Activated CD8-positive, alpha-beta memory T cell treated with anti-CD3 and anti-CD28 coated beads, Interleukin-2, amount 50 U/mL, for 24 hours (primary cell): ENCODE measurements at regions not wholly inside any gene's neighbourhood (a gene's known extent, or its start where the extent isn't known, plus 50 kb on each side); places are given as distances from the start of the nearest gene placed in this dataset.
"Not testable (repeated sequence)": the region's sequence is repeated elsewhere in the genome, so short reads cannot be mapped to it uniquely, and the experiment has no call there.

Experiments used
- DNase-seq: peaks from one replicate; pipeline ENCODE4 v3.0.0-alpha.2; 2020; ENCODE audit errors: extremely low read depth

DNA sequence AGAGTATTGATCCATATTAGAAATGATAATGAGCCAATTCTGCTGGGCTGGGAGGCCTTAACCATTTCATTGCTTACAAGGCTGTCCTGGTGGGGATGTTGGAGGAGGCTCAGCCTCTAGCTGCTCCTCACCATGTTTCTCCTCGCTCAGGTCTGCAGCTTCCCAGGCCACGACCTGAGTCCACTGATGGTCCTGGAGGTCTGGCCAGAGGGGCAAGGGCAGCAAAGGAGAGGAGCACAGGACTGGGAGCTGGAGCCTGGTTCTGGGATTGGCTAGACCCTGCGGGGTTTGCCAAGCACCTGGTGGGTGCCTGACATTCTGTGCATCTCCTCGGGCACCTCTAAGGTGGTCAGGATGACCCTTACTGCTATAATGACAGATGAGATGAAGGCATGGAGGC lies 92.6 kb downstream of the KIF26A start:
- DNase-seq: no peak

DNA sequence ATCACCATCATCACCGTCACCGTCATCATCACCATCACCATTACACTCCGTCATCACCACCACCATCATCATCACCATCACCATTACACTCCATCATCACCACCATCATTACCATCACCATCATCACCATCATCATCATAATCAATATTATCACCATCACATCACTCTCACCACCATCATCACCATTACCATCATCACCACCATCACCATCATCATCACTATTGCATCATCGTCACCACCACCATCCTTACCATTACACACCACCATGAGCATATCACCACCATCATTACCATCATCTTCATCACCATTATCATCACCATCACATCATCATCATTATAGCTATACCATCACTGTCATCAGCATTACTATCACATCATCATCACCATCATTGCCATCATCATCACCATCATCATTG lies 93.7 kb downstream of the KIF26A start:
- DNase-seq: no peak

DNA sequence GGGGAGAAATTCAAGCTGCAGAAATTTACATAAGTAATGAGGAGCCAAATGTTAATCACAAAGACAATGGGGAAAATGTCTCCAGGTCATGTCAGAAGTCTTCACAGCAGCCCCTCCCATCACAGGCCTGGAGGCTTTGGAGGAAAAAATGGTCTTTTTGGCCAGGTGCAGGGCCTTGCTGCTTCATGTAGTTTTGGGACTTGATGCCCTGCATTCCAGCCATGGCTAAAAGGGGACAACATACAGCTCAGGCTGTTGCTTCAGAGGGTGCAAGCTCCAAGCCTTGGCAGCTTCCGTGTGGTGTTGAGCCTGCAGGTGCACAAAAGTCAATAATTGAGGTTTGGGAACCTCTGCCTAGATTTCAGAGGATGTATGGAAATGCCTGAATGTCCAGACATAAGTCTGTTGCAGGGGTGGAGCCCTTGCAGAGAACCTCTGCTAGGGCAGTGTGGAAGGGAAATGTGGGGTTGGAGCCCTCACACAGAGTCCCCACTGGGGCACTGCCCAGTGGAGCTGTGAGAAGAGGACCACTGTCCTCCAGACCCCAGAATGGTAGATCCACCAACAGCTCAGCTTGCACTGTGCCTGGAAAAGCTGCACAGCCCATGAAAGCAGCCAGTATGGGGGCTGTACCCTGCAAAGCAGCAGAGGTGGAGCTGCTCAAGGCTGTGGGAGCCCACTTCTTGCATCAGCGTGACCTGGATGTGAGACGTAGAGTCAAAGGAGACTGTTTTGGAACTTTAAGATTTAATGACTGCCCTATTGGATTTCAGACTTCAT lies 95.8 kb downstream of the KIF26A start:
- DNase-seq: not testable (repeated sequence)

DNA sequence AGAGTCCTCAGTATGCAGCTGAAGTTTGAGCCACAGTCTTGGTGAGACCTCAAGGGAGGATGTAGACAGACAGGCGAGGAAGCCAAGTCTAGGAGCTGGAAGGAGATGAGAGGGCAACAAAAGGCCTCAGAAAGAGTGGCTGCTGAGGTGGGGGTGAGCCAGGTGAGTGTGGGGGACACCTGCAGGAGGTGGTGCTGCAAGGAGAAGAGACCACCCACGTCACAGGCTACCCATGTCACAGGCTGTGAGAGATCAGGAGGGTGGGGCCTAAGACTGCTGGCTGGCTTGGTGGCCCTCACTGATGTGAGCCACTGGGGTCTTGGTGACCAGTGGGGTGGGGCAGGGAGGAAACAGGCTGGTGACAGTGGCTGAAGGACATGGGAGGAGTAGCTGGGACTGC lies 97.3 kb downstream of the KIF26A start:
- no peak for DNase-seq

DNA sequence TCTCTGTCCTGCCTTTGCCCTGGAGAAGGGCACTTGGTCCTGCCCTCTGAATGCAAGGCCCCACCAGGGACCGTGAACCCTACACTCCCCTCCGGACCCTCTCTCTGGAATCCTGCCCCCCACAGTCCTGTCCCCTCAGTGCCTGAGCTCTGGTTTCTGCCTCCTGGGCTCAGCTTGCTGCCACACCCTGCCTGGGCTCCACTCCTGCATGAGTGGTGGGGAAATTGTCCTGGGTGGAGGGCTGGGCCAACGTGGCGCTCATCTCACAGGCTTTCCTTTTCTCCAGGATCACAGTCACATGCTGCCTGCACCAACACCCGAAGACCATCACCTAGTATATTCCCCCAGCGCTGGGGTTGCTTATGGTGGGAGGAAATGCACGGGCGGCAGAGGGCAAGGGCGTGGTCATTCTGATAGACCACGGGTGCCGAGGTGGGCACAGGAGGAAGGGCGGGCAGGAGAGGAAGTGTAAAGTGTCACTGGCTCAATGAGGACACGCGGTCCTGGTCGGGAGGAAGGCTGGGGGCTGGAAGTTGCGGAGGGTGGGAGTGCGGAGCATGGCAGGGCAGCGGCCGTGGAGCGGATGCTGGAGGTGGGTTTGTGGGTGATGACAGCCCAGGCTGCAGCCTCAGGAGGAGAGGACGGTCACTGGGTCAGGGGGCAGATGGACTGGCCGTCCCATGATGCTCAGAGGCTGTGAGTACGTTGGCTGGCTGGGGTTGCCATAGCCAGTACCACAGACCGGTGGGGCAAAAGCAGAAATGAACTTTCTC lies 99.5 kb downstream of the KIF26A start:
- no peak for DNase-seq

DNA sequence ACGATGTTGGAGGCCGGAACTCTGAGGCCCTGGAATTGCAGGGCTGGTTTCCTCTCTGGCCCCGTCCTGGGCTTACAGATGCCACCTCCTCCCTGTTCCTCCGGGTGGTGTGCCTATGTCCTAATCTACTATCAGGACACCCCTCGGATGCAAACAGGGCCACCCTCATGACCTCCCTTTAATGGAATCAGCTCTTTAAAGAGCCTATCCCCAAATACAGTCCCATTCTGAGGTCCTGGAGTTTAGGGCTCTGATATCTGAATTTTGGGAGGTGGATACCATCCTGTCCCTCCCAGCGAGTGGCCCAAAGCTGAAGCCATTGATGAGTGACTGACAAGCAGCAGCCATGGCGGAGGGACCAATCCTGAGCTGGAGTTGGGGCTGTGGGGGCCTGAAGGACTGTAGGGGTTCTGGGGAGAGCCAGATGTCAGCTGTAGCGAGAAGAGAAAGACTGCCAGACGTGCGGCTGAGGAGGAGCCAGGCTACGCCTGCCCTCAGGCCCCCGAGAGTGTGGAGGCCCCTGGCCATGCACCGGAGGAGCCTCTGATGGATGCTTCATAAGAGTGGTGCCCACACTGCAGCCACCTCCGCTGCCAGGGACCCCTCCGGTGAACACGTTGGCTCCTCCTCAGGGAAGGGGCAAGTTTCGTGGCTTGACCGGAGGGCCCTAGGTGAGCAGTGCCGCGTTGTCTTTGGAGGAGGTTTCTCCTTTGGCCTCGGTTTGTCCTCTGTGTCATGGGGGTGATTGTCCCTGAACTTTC lies 100.2 kb downstream of the KIF26A start:
- DNase-seq: no peak

DNA sequence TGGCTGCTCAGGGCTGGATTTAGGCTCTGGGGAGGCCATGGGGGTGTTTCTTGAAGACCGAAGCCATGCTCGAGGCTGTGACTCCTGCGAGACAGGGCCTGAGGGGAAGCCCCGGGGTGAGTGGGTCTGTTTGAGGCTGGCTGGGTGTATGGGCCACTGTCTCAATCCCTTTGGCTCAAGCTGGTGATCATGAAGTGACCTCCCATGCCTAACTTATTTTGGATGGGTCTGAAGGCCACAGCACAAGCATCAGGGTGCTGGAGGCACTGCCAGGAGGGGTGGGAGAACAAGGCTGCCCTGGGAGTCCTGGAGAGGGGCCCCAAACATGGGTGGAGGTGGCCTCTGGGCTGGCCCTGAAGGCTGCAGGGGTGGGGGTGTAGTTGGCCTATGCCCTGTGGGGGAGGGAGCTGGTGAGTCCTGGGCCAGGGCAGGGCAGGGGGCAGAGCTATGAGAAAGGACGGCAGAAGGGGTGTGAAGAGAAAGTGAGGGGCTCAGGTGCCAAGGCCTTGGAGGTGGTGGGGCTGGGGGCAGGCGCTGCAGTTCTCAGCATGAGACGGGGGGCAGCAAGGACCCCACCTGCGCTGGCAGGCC lies 100.9 kb downstream of the KIF26A start:
- DNase-seq: no peak

DNA sequence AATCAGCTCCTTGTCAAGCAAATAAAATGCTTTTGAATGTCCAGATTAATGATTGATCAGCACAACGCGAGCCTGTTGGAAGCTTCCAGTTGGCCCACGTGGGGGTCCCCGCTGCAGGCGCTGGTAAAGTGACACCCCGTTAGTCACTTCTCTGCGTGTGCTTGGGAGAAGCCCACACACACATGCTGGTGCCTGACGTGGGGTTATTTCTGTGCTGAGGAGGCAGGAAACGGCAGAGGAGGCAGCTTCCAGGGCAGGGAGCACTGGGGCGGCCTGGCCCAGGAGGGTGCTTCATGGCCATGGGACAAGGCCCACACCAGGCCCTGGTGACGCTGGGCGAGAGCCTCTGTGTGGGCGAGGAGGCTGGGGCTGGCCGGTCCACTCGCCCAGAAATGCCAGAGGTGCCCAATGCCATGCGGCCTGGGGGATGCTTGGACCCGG lies 101.5 kb downstream of the KIF26A start:
- no peak for DNase-seq

DNA sequence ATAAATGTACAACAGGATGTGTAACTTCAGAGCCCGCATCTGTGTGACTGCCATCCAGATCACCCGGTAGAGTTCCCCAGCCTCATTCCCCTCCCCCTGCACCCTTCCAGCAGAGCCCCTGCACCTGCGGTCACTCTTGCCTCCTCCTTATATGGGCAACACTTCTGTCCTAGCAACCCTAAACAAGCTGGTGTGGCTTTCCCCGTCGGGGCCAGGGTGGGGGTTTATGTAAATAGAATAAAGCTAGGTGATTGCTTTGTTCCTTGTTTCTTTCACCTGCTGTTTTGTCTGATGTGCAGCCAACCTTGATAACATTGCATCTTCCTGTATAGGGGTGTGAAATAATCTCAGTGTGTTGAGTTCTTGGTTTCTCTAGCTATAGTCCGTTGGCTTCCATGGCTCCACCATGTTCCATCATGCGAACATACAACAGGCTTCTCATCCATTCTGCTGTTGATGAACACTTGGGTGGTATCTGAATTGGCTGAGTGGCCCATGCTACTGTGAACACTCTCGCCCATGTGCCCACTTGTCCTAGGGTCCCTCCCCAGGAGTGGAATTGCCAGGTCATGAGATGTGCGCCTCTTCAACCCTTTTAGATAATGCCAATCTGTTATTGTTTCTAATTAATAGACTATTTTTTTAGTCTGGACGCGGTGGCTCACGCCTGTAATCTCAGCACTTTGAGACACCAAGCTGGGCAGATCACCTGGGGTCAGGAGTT lies 102.2 kb downstream of the KIF26A start:
- no peak for DNase-seq

DNA sequence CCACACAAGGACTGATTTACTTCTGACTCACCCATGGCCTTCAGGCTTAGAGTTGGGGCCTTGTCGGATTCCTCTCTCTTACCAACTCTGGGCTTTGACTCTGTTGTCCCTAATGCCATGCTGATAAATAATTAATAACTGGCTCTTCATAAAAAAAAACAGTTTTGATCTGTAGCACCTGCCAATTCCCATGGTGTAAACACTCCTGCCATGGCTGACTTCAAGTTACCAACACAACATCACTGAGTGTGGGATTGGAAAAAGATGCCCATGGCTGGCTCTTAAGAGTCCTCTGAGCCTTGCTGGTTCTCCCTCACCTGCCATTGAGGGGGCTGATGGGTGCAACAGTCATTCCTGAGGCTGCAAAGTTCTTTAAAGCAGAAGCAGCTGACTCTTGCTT lies 104.8 kb downstream of the KIF26A start:
- DNase-seq: no peak

DNA sequence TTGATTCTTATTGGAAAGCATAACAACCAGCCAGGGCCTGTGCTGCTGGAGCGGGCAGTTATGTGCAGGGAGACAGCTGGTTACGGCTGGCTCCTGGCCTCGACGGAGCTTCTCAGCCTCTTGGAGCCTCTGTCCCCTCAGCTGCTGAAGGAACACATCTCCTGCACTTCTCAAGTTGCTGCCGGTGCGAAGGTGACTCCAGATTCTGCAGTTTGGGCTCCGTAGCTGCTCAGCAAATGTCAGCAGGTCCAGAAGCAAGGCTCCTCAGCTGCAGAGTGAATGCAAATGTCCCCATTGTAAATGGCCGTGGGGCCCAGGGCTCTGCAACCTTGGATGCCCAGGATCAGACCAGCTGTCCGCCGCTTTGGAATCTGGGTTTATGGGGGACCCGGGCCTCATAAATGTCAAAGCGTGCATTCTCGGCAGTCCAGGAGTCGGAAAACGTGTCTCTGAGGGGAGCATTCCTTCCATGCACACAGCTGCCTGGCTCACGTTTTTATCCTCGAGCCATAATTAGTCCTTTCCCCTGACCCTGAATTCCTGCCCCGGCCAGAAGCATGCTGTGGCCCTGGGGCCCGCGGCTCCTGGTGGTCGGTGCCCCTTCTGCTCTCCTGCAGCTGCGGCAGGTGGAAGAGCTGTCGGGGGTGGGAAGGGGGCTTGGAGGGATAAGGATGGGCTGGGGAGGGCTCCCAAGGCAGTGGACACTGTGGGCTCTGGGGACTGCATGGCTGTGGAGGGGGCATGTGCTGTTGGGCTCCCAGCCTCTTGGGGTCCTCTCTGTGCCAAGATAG lies 106.0 kb downstream of the KIF26A start:
- no peak for DNase-seq

DNA sequence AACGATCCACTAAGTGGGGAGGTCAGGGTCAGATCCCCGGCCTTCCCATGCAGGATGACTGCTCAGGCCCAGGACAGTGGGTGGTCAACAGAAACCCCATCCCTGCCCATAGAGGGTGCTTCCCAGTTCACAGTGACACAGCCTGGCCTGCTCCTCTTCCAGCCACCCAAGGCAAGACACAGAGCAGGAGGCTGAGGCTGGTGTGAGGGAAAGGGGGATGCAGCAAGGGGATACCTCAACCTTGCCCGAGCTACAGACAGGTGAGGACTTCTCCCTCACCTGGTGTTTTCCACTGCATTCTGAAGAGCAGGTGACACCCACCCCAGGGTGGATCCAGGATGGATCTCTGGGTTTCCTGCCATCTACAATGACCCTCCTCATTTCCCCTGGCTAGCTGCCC lies 106.7 kb downstream of the KIF26A start:
- no peak for DNase-seq

DNA sequence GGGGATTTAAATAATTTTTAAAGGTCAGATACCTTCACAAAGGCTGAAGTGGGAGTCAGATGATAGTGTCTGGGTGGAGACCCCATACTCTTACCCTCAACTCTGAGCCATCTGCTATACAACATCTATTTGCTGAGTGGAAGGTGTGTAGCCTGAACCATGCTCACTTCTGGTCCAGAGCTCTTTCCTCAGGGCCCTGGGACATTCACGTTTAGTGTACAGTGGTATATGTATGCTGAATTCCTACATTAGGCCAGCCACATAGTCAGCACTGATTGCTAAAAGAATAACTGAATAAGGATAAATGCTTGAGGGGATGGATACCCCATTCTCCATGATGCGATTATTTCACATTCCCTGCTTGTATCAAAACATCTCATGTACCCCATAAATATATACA lies 107.3 kb downstream of the KIF26A start:
- no peak for DNase-seq

DNA sequence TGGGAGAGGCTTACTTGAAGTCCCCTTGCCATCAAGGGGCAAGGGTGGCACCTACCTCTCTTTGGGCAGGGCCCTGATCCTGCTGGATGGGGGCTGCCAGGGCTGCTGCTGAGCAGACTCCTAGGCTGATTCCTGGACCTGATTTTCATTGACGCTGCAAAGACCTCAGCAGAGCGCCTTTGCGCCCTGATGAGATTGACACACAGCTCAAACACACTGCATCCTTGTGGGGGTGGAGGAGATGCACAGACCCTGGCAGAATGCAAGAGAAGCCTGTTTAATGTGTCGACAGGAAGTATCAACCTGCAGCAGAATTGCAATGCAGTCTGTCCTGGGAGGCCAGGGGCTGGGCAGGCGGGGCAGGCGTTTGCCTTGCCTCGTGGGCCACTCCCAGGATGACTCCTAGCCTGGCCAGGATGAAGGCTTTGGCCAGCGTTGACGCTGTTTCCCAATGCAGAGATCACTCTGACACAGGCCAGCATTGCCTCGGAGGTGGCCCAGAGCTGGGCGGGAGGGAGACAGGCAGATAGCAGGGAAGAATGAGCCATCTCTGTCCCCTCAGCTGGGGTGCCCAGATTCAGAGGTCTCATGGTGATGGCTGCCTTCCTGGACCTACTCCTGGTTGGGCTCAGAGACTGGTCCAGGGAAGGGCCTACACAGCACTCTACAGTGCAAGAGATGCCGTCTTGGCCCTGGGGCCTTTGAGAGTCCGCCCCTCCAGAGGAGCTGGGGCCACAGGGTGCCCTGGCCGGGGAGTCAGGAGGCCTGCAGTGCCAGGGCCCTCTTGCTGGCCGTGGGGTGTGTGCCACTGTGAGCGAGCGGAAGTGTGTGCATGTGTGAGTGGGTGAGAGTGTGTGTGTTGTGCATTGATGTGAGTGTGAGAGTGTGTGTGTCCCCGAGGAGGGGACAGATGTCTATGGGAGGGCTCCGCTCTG lies 108.3 kb downstream of the KIF26A start:
- no peak for DNase-seq

DNA sequence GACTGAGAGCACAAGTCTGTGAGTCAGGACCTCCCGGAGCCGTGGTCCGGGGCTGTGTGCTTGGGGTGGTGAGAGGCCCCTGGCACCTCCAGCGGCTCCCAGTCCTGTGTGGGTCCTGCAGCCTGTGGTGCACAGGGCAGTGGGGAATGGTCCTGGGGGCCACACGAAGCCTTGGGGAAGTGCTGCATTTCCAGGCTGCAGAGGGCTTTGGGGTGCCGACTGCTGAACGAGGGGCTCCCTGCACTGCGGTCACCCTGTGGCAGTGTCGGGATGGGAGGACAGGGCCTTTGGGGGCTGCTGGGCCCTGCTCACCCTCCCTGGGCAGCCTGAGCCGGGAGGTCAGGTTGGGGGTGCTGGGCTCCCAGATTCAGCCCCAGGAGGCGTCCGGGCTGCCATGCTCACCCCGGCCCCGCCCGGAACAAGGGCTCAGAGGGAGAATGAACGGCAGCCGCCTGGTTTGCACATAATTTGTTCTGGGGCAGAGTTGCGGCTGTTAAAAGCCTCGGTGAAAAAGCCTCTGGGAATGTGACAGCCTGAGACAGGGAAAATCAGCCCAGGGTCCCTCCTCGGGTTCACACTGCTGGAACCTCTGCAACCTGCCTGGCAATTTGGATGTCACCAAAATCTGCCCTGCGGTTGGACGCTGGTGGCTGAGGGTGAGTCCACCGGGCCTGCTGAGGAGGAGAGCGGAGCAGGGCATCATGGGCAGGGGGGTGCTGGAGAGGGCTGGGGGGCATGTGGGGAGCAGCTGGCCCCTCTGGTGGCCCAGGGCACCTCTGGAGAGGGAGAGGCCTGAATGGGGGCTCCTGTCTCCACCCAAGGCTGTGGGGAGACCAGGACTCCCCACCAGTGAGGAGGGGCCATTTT lies 109.2 kb downstream of the KIF26A start:
- DNase-seq: no peak

DNA sequence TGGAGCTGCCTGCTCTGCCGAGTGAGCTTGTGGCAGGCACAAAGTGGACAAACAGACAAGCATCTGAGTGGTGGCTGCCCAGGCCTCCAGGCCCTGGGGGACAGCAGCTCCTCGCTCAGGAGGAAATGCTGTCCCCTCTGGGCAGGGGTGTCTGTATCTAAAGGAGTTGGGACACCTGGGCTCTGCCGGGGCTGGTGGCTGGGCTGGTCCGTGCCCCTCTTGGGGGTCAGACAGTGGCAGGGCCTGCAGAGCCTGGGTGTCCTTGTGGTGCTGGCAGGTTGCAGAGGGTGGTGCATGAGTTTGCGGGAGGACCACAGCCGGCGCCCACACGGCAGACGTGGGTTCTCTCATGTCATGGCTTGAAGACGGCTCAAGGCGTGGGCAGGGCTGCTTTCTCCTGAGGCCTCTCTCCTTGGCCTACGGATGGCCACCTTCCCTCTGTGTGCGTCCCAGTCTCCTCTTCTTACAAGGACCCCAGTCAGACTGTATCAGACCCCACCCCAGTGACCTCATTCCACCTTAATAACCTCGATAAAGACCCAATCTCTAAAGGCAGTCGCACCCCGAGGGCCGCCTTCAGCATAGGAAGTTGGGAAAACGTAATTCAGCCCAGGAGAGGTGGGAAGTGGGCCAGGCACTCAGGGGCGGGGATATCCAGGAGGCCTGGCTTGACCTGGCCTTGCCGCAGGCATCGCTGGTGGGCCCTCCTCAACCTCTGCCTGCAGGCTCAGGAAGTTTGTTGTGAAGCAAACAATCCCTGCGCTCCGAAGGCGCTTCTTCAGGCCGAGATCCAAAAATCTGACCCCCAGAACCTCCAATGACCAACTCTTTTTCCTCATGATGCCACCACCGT lies 110.0 kb downstream of the KIF26A start:
- no peak for DNase-seq

DNA sequence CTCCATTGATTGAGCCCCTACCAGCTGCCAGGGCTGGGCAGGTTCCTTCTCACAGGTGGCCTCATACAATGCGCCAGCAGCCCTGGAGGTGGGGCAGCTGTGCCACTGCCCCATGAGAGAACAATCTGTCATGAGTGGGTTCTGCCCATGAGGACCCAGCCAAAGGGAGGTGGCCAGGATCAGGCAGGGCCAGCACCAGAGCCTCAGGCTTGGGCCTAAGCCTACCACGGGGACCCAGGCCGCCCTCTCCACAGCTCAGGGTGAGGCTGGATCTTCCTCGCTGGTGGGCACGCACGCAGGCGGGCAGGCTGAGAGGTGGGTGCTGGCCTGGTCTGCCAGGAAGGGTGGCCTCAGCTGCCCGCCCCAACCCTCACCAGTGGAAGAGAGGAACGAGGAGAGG lies 110.7 kb downstream of the KIF26A start:
- no peak for DNase-seq

DNA sequence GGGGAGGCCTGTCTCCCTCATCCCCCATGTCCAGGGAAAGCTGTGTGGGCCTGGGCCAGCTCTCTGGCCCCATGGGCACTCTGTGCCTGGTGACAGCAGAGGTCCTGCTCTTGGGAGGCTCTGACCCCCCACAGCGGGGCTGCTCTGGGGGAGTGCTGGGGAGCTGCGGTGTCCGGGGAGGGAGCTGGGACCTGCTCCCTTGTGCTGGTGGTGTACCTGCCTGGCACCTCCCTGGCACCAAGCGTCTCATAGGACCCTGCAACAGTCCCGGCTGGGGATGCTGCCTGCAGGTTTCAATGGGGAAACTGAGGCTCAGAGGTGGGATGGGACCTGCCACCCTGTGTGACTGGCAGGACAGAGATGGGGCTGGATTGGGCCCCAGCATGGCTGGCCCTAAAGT lies 111.3 kb downstream of the KIF26A start:
- DNase-seq: no peak
